ENCODE measurements at regions not wholly inside any gene's neighbourhood (a gene's known extent, or its start where the extent isn't known, plus 50 kb on each side); places are given as distances from the start of the nearest gene placed in this dataset.

DNA sequence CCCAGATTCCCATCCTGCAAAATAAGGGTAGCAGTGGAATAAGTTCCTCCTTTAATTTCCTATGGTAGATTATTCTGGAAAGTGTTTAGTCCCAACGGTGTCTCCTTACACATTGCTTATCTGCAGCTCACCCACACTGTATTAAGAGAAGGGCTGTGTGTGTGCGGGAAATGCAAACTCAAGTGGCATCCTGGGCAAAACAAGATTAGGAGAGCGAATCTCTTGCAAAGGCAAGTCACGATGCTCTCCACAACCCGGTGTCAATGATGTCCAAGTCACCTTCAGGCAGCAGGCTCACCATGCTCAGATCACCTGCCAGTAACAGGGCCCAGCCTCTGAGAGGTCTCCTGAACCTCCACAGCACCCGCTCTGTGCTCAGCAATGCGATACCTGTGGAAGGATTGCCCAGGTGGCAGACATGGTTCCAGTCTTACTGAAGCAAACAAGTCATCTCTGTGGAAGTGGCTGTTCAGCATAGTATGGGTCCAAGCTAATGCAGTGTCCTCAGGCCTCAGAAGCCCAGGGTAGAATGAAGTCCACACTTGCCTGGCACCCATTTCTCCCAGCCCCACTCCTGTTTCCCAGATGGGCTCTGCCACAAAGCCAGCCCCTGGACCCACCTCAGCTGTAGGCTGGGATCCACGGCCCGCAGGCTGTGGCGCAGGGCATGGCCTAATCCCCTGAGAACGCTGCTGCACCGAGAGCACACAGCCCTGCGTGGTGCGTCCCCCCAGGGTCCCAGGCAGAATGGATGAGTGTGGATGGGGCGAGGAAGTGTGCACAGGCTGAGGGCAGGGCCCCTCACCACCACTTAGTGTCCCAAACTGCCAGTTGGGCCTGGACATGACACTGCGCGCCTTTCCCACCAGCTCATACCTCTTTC is 101.2 kb downstream of the PXDC1 start:
- peaks cover 10% of the 10 kb centered on the region for H3K36me3 Mint-ChIP-seq (ENCODE audit: low read depth)
- peaks cover 27% of the 10 kb centered on the region for H3K4me1 Mint-ChIP-seq
- H3K9me3 Mint-ChIP-seq: peaks cover 18% of the 10 kb centered on the region
- TF ChIP-seq, protein P1, sequence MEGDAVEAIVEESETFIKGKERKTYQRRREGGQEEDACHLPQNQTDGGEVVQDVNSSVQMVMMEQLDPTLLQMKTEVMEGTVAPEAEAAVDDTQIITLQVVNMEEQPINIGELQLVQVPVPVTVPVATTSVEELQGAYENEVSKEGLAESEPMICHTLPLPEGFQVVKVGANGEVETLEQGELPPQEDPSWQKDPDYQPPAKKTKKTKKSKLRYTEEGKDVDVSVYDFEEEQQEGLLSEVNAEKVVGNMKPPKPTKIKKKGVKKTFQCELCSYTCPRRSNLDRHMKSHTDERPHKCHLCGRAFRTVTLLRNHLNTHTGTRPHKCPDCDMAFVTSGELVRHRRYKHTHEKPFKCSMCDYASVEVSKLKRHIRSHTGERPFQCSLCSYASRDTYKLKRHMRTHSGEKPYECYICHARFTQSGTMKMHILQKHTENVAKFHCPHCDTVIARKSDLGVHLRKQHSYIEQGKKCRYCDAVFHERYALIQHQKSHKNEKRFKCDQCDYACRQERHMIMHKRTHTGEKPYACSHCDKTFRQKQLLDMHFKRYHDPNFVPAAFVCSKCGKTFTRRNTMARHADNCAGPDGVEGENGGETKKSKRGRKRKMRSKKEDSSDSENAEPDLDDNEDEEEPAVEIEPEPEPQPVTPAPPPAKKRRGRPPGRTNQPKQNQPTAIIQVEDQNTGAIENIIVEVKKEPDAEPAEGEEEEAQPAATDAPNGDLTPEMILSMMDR (IDR thresholded peaks at IDR 0.05): no peak
- H3K27ac Mint-ChIP-seq: no peak overlapping the region
- peaks cover 5% of the 10 kb centered on the region for H3K27me3 Mint-ChIP-seq (ENCODE audit: low read depth, poor library complexity)
- no peak overlapping the region for H3K4me3 Mint-ChIP-seq
- no peak for DNase-seq

DNA sequence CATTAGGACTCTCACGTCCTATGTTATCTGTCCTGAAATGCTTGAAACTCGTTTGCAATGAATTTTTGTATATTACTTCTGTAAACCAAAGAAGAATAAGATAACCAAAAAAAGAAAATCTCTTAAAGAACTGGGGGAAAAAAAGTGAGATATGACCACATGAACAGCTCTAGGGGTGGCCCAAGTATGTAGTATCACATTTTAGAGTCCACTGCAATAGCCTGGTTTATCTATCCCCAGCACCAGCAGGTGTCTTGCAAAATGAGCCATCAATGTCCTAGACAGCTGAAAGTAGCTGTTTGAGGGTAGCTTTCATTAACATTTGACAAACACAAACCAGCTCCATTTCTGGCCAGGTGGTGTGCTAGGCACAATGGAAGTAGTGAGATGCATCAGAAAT is 102.8 kb downstream of the PXDC1 start:
- H3K4me3 Mint-ChIP-seq: no peak overlapping the region
- no peak overlapping the region for H3K27ac Mint-ChIP-seq
- peaks cover 5% of the 10 kb centered on the region for H3K27me3 Mint-ChIP-seq (ENCODE audit: low read depth, poor library complexity)
- TF ChIP-seq, protein P1 (IDR thresholded peaks at IDR 0.05): no peak
- peaks cover 5% of the 10 kb centered on the region for H3K36me3 Mint-ChIP-seq (ENCODE audit: low read depth)
- H3K4me1 Mint-ChIP-seq: peaks cover 29% of the 10 kb centered on the region
- DNase-seq: no peak
- H3K9me3 Mint-ChIP-seq: peaks cover 8% of the 10 kb centered on the region

DNA sequence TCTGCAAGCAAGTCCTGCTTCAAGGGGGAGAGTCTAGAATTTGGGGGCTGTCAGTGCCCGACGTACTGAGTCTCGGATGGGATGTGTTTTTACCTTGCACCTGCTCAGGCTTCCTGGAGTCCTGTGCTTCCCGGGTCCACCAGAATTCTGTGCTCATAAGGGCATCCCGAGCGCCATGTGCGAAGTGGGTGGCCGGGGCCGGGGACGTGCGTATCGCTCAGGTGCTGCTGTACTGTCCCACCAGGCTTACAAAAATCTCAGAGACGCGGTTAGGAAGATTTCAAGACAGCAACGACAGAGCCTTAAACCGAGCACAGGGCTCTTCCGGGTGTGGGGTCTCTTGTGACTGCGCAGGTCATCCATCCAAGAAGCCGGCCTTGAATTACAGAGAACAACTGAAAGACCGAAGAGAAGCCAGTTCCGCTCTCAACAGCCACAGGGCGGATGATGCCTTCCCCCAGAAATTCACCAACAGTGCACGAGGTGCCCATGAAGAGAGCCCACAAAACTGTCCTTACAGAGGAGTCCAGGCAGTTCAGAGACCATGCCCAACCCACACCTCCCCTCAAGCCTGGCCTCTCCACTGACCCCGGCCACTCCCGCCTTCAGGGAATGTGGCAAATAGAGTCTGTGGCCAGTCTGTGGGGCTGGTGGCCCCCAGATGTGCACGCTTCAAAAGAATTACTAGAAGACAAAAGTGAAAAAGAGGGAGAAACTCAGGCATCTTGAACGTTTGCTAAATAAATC is 104.7 kb downstream of the PXDC1 start:
- H3K27me3 Mint-ChIP-seq (ENCODE audit: low read depth, poor library complexity): peaks cover 2% of the 10 kb centered on the region
- H3K4me1 Mint-ChIP-seq: peaks cover 31% of the 10 kb centered on the region
- H3K36me3 Mint-ChIP-seq (ENCODE audit: low read depth): peaks cover 5% of the 10 kb centered on the region
- H3K27ac Mint-ChIP-seq: no peak overlapping the region
- H3K4me3 Mint-ChIP-seq: no peak overlapping the region
- peaks cover 8% of the 10 kb centered on the region for H3K9me3 Mint-ChIP-seq
- TF ChIP-seq, protein P1 (IDR thresholded peaks at IDR 0.05): no peak
- DNase-seq: no peak

DNA sequence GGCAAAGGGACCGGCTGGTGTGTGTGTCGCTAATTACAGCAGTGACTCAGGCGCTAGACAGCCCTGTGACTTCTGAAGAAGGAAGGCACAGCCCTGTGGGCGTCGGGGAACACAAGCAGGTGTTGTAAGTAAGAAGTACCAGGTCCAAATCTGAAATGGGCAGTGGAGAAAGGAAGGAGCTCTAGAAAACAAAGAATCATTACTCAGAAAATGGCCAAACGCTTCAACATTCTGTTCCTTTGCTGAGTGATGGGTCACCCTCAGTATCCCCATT is 106.8 kb downstream of the PXDC1 start:
- TF ChIP-seq, protein P1 (IDR thresholded peaks at IDR 0.05): no peak

DNA sequence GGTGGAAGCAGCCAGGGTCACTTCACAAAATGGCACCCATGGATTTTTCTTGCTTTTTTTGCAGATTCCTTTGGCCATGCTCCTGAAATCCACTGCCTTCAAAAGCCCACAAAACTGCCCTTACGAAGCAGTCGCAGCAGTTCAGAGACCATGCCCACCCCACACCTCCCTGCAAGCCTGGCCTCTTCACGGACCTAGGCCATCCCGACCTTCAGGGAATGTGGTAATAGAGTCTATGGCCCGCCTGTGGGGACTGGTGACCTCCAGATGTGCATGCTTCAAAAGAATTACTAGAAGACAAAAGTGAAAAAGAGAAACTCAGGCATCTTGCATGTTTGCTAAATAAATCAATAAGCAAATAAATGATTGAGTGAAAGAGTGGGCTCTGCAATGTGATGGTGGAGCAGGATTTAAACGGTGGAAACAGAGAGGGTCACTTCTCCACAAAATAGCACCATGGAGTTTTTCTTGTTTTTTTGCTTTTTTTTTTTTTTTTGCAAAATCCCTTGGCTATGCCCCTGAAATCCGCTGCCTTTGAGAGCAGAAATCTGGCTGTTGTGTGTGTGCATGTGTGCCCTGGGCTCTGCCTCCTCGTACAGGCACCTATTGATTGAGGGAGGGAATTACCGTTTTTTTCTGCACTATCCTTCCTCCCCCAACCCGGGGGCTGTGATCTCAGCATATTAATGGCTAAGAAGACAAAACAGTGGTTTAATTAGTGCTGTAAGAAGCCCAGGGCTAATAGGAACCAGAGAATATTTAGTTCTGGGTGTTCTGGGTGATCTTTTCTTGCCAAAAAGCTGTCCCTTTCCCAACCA is 107.4 kb downstream of the PXDC1 start:
- H3K4me3 Mint-ChIP-seq: no peak overlapping the region
- peak overlapping the region; percentile 16 for H3K27ac Mint-ChIP-seq
- H3K36me3 Mint-ChIP-seq (ENCODE audit: low read depth): peaks cover 5% of the 10 kb centered on the region
- peaks cover 7% of the 10 kb centered on the region for H3K9me3 Mint-ChIP-seq
- peaks cover 31% of the 10 kb centered on the region for H3K4me1 Mint-ChIP-seq
- TF ChIP-seq, protein P1 (IDR thresholded peaks at IDR 0.05): no peak
- no peak for DNase-seq
- H3K27me3 Mint-ChIP-seq (ENCODE audit: low read depth, poor library complexity): peaks cover 2% of the 10 kb centered on the region

More for the DNA sequence above, 106.8 kb downstream of the PXDC1 start:
- DNase-seq: no peak
- Mint-ChIP-seq H3K36me3 (ENCODE audit: low read depth) (peaks cover 5% of the 10 kb centered on the region), H3K9me3 (peaks cover 6% of the 10 kb centered on the region), H3K27me3 (ENCODE audit: low read depth, poor library complexity) (peaks cover 2% of the 10 kb centered on the region), H3K4me3 (no peak overlapping the region), H3K4me1 (peaks cover 31% of the 10 kb centered on the region), H3K27ac (no peak overlapping the region)

Measured in nephron progenitor cell (in vitro differentiated cells).